ENCODE measurements at regions not wholly inside any gene's neighbourhood (a gene's known extent, or its start where the extent isn't known, plus 50 kb on each side); places are given as distances from the start of the nearest gene placed in this dataset.

GRCh38 chr4:96524311-96524875, 684.5 kb downstream of the PDHA2 start:
- POLR2A ChIA-PET (ENCODE audit: low non-redundant PET), result no interaction called here

GRCh38 chr4:96525898-96526297, 686.0 kb downstream of the PDHA2 start:
- no peak for DNase-seq (ENCODE audit: low spot score)
- POLR2A ChIA-PET (ENCODE audit: low non-redundant PET), result no interaction called here
- TF ChIP-seq CTCF (conservative IDR thresholded peaks at IDR 0.05; ENCODE audit: low read depth), result no peak

More at GRCh38 chr4:96524311-96524875, 684.5 kb downstream of the PDHA2 start:
- CTCF ChIA-PET, result no interaction called here
- no peak for DNase-seq (ENCODE audit: low spot score)
- H3K27ac ChIP-seq, result no peak overlapping the region
- no peak for TF ChIP-seq CTCF (conservative IDR thresholded peaks at IDR 0.05; ENCODE audit: low read depth)

DNA sequence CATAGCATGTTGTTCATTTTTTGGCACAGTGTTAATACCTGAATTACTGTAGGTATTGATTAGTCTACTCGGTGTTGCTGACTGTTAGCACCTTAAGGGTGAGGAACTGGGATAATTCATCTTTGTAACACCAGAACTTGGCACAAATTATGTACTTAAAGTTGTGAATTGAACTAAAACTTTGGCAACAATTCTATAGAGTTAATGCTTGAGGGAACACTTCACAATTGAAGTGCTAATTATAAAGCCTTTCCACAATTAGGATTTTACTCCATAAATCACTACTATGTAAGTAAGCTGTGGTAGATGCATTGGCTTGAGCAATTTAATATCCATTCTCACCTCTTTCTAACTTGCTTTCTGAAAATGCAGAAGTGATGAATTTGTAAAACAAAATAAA, 686.7 kb downstream of the PDHA2 start:
- POLR2A ChIA-PET (ENCODE audit: low non-redundant PET), result no interaction called here
- no peak for DNase-seq (ENCODE audit: low spot score)
- CTCF ChIA-PET, result no interaction called here
- H3K27ac ChIP-seq, result no peak overlapping the region
- TF ChIP-seq CTCF (conservative IDR thresholded peaks at IDR 0.05; ENCODE audit: low read depth), result no peak

More at GRCh38 chr4:96525898-96526297, 686.0 kb downstream of the PDHA2 start:
- CTCF ChIA-PET, result no interaction called here
- no peak overlapping the region for H3K27ac ChIP-seq

- no peak for TF ChIP-seq CTCF (conservative IDR thresholded peaks at IDR 0.05; ENCODE audit: low read depth)
- CTCF ChIA-PET, result no interaction called here
- DNase-seq (ENCODE audit: low spot score), result no peak
- H3K27ac ChIP-seq, result no peak overlapping the region
- POLR2A ChIA-PET (ENCODE audit: low non-redundant PET), result no interaction called here
Measured at GRCh38 chr4:96531836-96532235, 691.9 kb downstream of the PDHA2 start.

DNA sequence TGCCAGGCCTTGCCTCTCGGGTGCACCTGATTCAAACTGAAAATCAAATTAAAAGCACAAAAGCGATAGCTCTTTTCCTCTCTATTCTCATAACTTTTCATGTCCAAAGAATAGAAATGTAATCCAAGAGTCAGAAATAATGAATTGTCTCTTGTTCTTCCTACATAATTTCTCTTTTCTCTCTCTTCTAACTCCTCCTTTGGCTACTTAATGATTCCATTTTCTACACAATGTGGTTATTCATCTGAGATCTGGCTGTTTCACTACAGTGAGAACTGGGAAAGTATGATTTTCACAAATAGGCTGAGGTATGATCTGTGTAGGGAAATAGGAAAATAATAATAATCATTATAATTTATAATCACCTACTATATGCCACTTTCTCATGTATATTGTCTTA, 703.5 kb downstream of the PDHA2 start:
- H3K27ac ChIP-seq, result no peak overlapping the region
- CTCF ChIA-PET, result interaction anchor here (0.8 kb wide), 1 partner anchor 101 kb away, joined by 3 read pairs; no protein-coding TSS in a partner anchor

DNA sequence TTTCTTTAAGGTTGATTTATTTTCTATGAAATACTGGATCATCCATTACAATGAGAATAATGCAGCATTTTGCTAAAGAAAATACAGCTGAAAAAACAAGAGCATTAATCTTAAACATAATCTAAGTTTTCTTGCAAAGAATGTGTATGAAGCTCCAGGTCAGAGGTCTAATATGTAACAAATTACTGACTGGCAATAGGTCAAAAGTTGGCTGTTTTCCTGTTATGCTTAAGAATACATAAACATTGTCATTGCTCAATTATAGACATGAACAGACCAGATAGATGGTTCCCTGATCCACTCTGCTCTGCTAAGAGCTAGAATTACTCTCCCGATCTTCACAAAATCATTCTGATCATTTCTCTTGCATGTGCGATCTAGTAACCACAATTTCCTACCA, 718.6 kb downstream of the PDHA2 start:
- no peak for TF ChIP-seq CTCF (conservative IDR thresholded peaks at IDR 0.05; ENCODE audit: low read depth)
- ChIA-PET POLR2A (ENCODE audit: low non-redundant PET) (no interaction called here), CTCF (interaction anchor here (0.6 kb wide), 1 partner anchor 37 kb away, joined by 4 read pairs; no protein-coding TSS in a partner anchor)
- H3K27ac ChIP-seq, result no peak overlapping the region
- no peak for DNase-seq (ENCODE audit: low spot score)

More for the DNA sequence above, 703.5 kb downstream of the PDHA2 start:
- no peak for DNase-seq (ENCODE audit: low spot score)
- no peak for TF ChIP-seq CTCF (conservative IDR thresholded peaks at IDR 0.05; ENCODE audit: low read depth)
- POLR2A ChIA-PET (ENCODE audit: low non-redundant PET), result no interaction called here
